ENCODE measurements at regions not wholly inside any gene's neighbourhood (a gene's known extent, or its start where the extent isn't known, plus 50 kb on each side); places are given as distances from the start of the nearest gene placed in this dataset.

DNA sequence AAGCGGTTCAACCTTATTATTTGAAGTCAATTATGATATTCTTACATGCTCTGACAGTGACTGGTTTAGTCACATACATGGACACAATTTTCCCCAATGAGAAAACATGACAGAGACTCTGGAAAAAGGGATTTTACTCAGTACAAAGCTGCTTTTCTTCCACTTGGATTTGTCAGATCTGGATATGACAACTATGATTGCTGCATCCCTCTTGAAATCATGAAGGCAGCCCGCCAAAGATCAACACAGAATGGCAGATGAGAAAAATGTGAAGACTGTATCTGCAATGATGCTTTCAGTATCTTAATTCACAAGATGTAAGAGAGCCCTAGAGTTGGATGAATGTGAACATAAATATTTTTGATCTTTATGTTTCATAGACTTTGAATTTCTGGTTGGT is 439.6 kb downstream of the CDH8 start:
- Histone ChIP-seq H3K4me1 (ENCODE audit: control insufficient read depth, low read depth, low read length) (no peaks in the 10 kb centered on the region), H3K27me3 (ENCODE audit: control insufficient read depth, insufficient read depth, low read length) (no peaks in the 10 kb centered on the region), H3K27ac (ENCODE audit: low read length) (no peak overlapping the region), H3K9me3 (ENCODE audit: control insufficient read depth, low read depth, low read length) (no peaks in the 10 kb centered on the region), H3K9ac (ENCODE audit: low read length) (no peak overlapping the region), H3K4me3 (ENCODE audit: low read length) (no peak overlapping the region), H3K36me3 (ENCODE audit: control insufficient read depth, low read depth, low read length) (no peaks in the 10 kb centered on the region)

DNA sequence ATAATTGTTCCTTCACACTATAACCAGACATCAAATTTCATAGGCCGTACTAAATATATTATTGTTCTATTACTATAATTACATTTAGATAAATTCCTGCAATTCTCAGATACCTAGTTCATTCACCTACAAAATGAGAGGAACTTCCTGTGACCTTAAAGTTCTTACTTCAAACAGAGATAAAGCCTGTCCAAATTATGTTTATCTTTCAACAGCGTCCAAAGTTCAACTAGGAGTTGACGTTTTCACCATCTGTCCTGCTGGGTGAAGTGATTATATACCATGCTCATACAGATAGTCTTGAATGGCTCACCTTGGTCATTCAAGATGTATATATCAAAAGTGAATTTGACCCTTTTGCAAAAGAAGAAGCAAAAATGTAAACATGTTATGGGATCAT is 440.6 kb downstream of the CDH8 start:
- Histone ChIP-seq H3K27me3 (ENCODE audit: control insufficient read depth, insufficient read depth, low read length) (no peaks in the 10 kb centered on the region), H3K36me3 (ENCODE audit: control insufficient read depth, low read depth, low read length) (no peaks in the 10 kb centered on the region), H3K4me1 (ENCODE audit: control insufficient read depth, low read depth, low read length) (no peaks in the 10 kb centered on the region), H3K9ac (ENCODE audit: low read length) (no peak overlapping the region), H3K27ac (ENCODE audit: low read length) (no peak overlapping the region), H3K9me3 (ENCODE audit: control insufficient read depth, low read depth, low read length) (no peaks in the 10 kb centered on the region), H3K4me3 (ENCODE audit: low read length) (no peak overlapping the region)

DNA sequence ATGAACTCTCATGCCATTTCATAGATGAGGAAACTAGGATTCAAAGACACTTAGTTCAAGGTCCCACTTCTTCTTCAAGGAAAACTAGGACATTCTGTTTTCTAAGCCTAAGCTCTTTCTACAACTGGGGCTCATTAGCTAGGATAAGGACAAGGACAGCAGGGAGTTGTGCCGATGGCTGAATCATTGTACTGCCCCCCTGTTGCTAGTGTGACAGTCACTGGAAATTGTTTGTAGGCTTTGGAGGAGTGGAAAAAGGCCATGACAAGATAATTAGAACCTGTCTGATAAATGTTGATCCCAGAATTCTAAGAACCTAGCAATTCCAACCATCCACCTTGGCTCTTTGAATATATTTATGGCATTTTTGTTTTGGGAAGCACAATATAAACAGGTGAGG is 445.7 kb downstream of the CDH8 start:
- H3K4me3 ChIP-seq (ENCODE audit: low read length) = no peak overlapping the region
- no peaks in the 10 kb centered on the region for H3K36me3 ChIP-seq (ENCODE audit: control insufficient read depth, low read depth, low read length)
- no peaks in the 10 kb centered on the region for H3K4me1 ChIP-seq (ENCODE audit: control insufficient read depth, low read depth, low read length)
- no peaks in the 10 kb centered on the region for H3K27me3 ChIP-seq (ENCODE audit: control insufficient read depth, insufficient read depth, low read length)
- no peak overlapping the region for H3K27ac ChIP-seq (ENCODE audit: low read length)
- no peaks in the 10 kb centered on the region for H3K9me3 ChIP-seq (ENCODE audit: control insufficient read depth, low read depth, low read length)
- no peak overlapping the region for H3K9ac ChIP-seq (ENCODE audit: low read length)

DNA sequence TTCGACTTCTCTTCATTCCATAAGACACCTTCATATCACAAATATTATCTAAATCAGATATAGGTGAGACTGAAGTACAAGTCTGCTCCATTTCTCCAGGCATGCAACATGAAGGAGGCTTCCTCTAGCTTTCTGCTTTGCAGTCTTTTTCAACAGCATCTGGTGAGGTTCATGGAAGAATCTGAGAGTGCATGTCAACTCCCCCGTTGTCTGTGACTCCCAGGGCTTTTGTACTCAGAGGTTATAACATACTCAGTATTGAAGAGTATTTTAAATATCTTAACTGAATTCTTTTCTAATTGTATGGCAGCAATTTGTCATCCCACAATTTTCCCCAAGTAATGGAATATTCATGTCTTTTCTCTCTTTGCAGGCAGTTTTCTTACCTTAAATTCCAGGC is 448.7 kb downstream of the CDH8 start:
- Histone ChIP-seq H3K27ac (ENCODE audit: low read length) (no peak overlapping the region), H3K9me3 (ENCODE audit: control insufficient read depth, low read depth, low read length) (no peaks in the 10 kb centered on the region), H3K36me3 (ENCODE audit: control insufficient read depth, low read depth, low read length) (no peaks in the 10 kb centered on the region), H3K27me3 (ENCODE audit: control insufficient read depth, insufficient read depth, low read length) (no peaks in the 10 kb centered on the region), H3K9ac (ENCODE audit: low read length) (no peak overlapping the region), H3K4me1 (ENCODE audit: control insufficient read depth, low read depth, low read length) (no peaks in the 10 kb centered on the region), H3K4me3 (ENCODE audit: low read length) (no peak overlapping the region)

DNA sequence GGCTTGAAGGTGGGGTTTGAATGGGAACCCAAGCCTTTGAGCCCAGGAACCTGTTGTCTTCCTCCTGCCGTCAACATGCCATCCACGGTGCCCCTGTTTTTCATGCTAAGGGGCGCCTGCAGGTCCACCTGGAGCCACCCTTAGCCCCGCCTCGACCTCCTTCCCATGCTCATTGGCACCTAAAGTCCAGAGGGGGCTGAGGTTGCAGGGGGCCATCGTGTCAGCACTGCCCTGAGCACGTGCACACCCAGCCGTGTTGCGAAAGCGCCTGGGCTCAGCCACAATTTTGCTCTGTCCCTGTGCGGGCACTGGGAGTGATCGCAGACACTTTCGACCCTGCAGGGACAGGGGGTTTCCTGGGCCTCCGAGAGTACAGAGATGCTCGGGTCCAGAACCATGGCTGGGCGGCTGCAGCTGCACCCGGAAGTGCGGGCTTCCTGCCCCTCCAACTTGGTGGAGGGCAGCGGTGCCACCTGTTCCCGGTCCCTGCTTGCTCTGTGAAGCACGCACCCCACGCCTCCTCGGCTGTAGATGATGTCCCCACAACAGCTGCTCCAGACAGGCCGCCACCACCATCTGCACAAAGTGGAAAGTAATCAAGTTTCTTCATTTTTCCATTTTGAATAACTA is 454.7 kb downstream of the CDH8 start:
- Histone ChIP-seq H3K4me3 (ENCODE audit: low read length) (no peak overlapping the region), H3K9ac (ENCODE audit: low read length) (no peak overlapping the region), H3K4me1 (ENCODE audit: control insufficient read depth, low read depth, low read length) (no peaks in the 10 kb centered on the region), H3K27ac (ENCODE audit: low read length) (no peak overlapping the region), H3K27me3 (ENCODE audit: control insufficient read depth, insufficient read depth, low read length) (no peaks in the 10 kb centered on the region), H3K9me3 (ENCODE audit: control insufficient read depth, low read depth, low read length) (no peaks in the 10 kb centered on the region), H3K36me3 (ENCODE audit: control insufficient read depth, low read depth, low read length) (no peaks in the 10 kb centered on the region)

GRCh38 chr16:61580579-61580978 is 455.7 kb downstream of the CDH8 start:
- Histone ChIP-seq H3K27ac (ENCODE audit: low read length) (no peak overlapping the region), H3K4me1 (ENCODE audit: control insufficient read depth, low read depth, low read length) (no peaks in the 10 kb centered on the region), H3K9me3 (ENCODE audit: control insufficient read depth, low read depth, low read length) (no peaks in the 10 kb centered on the region), H3K9ac (ENCODE audit: low read length) (no peak overlapping the region), H3K4me3 (ENCODE audit: low read length) (no peak overlapping the region), H3K36me3 (ENCODE audit: control insufficient read depth, low read depth, low read length) (no peaks in the 10 kb centered on the region), H3K27me3 (ENCODE audit: control insufficient read depth, insufficient read depth, low read length) (no peaks in the 10 kb centered on the region)

DNA sequence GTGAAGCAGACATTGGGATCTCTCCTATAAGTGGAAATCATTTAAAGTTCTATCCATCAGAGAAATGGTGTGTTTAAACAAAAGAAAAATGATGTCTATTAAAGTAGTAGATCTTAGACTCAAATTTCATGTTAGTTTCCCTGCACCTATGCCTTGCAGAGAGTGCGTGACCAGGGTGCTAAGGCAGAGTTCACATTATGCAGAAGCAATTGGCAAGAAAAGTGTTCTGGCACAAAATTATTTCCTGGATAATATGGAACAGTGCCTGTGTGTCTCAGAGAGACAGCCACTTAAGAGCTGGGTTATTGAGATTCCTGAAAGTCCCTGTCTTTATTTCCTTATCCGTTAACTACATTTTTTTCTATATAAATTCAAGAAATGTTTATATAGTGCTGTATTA is 457.0 kb downstream of the CDH8 start:
- H3K9me3 ChIP-seq (ENCODE audit: control insufficient read depth, low read depth, low read length) = no peaks in the 10 kb centered on the region
- H3K27ac ChIP-seq (ENCODE audit: low read length) = no peak overlapping the region
- H3K4me3 ChIP-seq (ENCODE audit: low read length) = no peak overlapping the region
- no peaks in the 10 kb centered on the region for H3K27me3 ChIP-seq (ENCODE audit: control insufficient read depth, insufficient read depth, low read length)
- H3K4me1 ChIP-seq (ENCODE audit: control insufficient read depth, low read depth, low read length) = no peaks in the 10 kb centered on the region
- H3K9ac ChIP-seq (ENCODE audit: low read length) = no peak overlapping the region
- no peaks in the 10 kb centered on the region for H3K36me3 ChIP-seq (ENCODE audit: control insufficient read depth, low read depth, low read length)

- H3K9me3 ChIP-seq (ENCODE audit: control insufficient read depth, low read depth, low read length) = no peaks in the 10 kb centered on the region
- no peaks in the 10 kb centered on the region for H3K27me3 ChIP-seq (ENCODE audit: control insufficient read depth, insufficient read depth, low read length)
- H3K9ac ChIP-seq (ENCODE audit: low read length) = no peak overlapping the region
- H3K27ac ChIP-seq (ENCODE audit: low read length) = no peak overlapping the region
- no peaks in the 10 kb centered on the region for H3K4me1 ChIP-seq (ENCODE audit: control insufficient read depth, low read depth, low read length)
- H3K36me3 ChIP-seq (ENCODE audit: control insufficient read depth, low read depth, low read length) = no peaks in the 10 kb centered on the region
- no peak overlapping the region for H3K4me3 ChIP-seq (ENCODE audit: low read length)
Measured at GRCh38 chr16:61576476-61576875, 459.8 kb downstream of the CDH8 start.

- no peaks in the 10 kb centered on the region for H3K9me3 ChIP-seq (ENCODE audit: control insufficient read depth, low read depth, low read length)
- H3K36me3 ChIP-seq (ENCODE audit: control insufficient read depth, low read depth, low read length) = no peaks in the 10 kb centered on the region
- no peak overlapping the region for H3K9ac ChIP-seq (ENCODE audit: low read length)
- H3K4me3 ChIP-seq (ENCODE audit: low read length) = no peak overlapping the region
- H3K27me3 ChIP-seq (ENCODE audit: control insufficient read depth, insufficient read depth, low read length) = no peaks in the 10 kb centered on the region
- H3K27ac ChIP-seq (ENCODE audit: low read length) = no peak overlapping the region
- H3K4me1 ChIP-seq (ENCODE audit: control insufficient read depth, low read depth, low read length) = no peaks in the 10 kb centered on the region
Measured at GRCh38 chr16:61575617-61576016, 460.6 kb downstream of the CDH8 start.

DNA sequence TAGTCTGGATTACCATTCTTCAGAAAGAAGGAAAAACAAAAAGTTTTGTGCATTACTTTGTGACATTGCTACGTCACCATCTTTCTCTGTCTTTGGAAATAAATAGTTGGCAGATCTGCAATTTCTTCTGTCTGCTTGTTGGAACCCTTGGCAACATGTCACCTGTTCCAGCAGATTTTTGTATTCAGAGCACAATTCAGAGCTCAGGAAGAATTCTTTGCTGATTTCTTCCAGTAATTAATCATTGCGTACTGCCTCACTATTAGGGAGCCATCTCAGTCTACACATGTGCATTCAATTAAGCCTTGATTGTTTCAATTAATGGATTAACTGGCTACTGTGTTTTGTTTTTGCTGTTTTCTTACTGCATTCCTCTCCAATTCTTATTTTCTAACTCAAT is 467.2 kb downstream of the CDH8 start:
- no peak overlapping the region for H3K27ac ChIP-seq (ENCODE audit: low read length)
- H3K27me3 ChIP-seq (ENCODE audit: control insufficient read depth, insufficient read depth, low read length) = no peaks in the 10 kb centered on the region
- no peak overlapping the region for H3K4me3 ChIP-seq (ENCODE audit: low read length)
- no peaks in the 10 kb centered on the region for H3K36me3 ChIP-seq (ENCODE audit: control insufficient read depth, low read depth, low read length)
- H3K9ac ChIP-seq (ENCODE audit: low read length) = no peak overlapping the region
- no peaks in the 10 kb centered on the region for H3K4me1 ChIP-seq (ENCODE audit: control insufficient read depth, low read depth, low read length)
- H3K9me3 ChIP-seq (ENCODE audit: control insufficient read depth, low read depth, low read length) = no peaks in the 10 kb centered on the region

DNA sequence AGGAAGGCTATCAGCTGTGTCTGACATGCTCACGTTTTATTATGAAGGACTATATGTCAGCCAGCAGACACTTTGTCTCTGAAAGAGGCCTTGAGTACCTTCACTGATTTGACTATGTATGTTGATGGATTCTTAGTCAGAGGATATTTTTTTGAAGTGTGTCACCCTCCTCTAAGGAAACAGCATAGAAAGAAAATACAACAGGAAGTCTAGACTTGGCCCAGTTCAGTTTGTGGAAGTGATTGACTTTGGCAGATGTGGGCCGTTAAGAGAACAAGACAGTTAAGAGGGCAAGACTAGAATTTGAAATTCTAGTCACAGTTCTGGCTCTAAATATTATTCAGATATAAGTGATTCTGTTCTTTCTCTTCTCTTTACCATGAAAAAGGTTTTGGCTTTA is 471.5 kb downstream of the CDH8 start:
- no peaks in the 10 kb centered on the region for H3K27me3 ChIP-seq (ENCODE audit: control insufficient read depth, insufficient read depth, low read length)
- H3K36me3 ChIP-seq (ENCODE audit: control insufficient read depth, low read depth, low read length) = no peaks in the 10 kb centered on the region
- H3K9me3 ChIP-seq (ENCODE audit: control insufficient read depth, low read depth, low read length) = no peaks in the 10 kb centered on the region
- no peak overlapping the region for H3K27ac ChIP-seq (ENCODE audit: low read length)
- H3K4me1 ChIP-seq (ENCODE audit: control insufficient read depth, low read depth, low read length) = no peaks in the 10 kb centered on the region
- no peak overlapping the region for H3K9ac ChIP-seq (ENCODE audit: low read length)
- H3K4me3 ChIP-seq (ENCODE audit: low read length) = no peak overlapping the region

- Histone ChIP-seq H3K9ac (ENCODE audit: low read length) (no peak overlapping the region), H3K27me3 (ENCODE audit: control insufficient read depth, insufficient read depth, low read length) (no peaks in the 10 kb centered on the region), H3K36me3 (ENCODE audit: control insufficient read depth, low read depth, low read length) (no peaks in the 10 kb centered on the region), H3K4me3 (ENCODE audit: low read length) (no peak overlapping the region), H3K4me1 (ENCODE audit: control insufficient read depth, low read depth, low read length) (no peaks in the 10 kb centered on the region), H3K9me3 (ENCODE audit: control insufficient read depth, low read depth, low read length) (no peaks in the 10 kb centered on the region), H3K27ac (ENCODE audit: low read length) (no peak overlapping the region)
Measured at GRCh38 chr16:61555718-61556441, 480.4 kb downstream of the CDH8 start.

All from iPS-18a (cell line).